GM12864 (cell line): ENCODE measurements at regions not wholly inside any gene's neighbourhood (a gene's known extent, or its start where the extent isn't known, plus 50 kb on each side); places are given as distances from the start of the nearest gene placed in this dataset.

Experiments
- DNase-seq: peaks from one replicate; pipeline ENCODE4 v3.0.0-alpha.2; 2011; ENCODE audit warnings: low read depth
- H3K4me3 ChIP-seq: 2 replicates; pipeline ENCODE4 v1.5.1; 2011; ENCODE audit warnings: mild to moderate bottlenecking, low read depth, low read length, control low read depth
- CTCF ChIP-seq: IDR thresholded peaks from 2 replicates; pipeline ENCODE4 v1.5.1; 2011; ENCODE audit warnings: low read depth, mild to moderate bottlenecking, moderate library complexity, low read length, control low read depth, inconsistent platforms; ENCODE audit errors: missing control alignments

GRCh38 chr17:55660178-55660886 lies 62.3 kb downstream of the TMEM100 start:
- TF ChIP-seq CTCF = no peak

GRCh38 chr17:55659661-55660060 lies 63.0 kb downstream of the TMEM100 start:
- no peak for TF ChIP-seq CTCF
- DNase-seq = no peak
- H3K4me3 ChIP-seq = no peak overlapping the region

More at GRCh38 chr17:55660178-55660886, 62.3 kb downstream of the TMEM100 start:
- H3K4me3 ChIP-seq = no peak overlapping the region
- no peak for DNase-seq

- DNase-seq = no peak
- H3K4me3 ChIP-seq = no peak overlapping the region
- no peak for TF ChIP-seq CTCF
Measured at GRCh38 chr17:55655777-55656176, 66.9 kb downstream of the TMEM100 start.

GRCh38 chr17:55654821-55655220 lies 67.8 kb downstream of the TMEM100 start:
- H3K4me3 ChIP-seq = no peak overlapping the region
- TF ChIP-seq CTCF = no peak
- DNase-seq = no peak

- no peak overlapping the region for H3K4me3 ChIP-seq
- no peak for TF ChIP-seq CTCF
- DNase-seq = no peak
Measured at GRCh38 chr17:55654022-55654421, 68.6 kb downstream of the TMEM100 start.

- no peak for TF ChIP-seq CTCF
- no peak overlapping the region for H3K4me3 ChIP-seq
- no peak for DNase-seq
Measured at GRCh38 chr17:55652825-55653224, 69.8 kb downstream of the TMEM100 start.
